HG03135 (cell line): ENCODE measurements at regions not wholly inside any gene's neighbourhood (a gene's known extent, or its start where the extent isn't known, plus 50 kb on each side); places are given as distances from the start of the nearest gene placed in this dataset.
"Not testable (repeated sequence)": the region's sequence is repeated elsewhere in the genome, so short reads cannot be mapped to it uniquely, and the experiment has no call there.

Experiments used
- ATAC-seq: cut with Tn5 transposase; IDR thresholded peaks from one replicate; pipeline ENCODE4 v1.9.1; 2021; ENCODE audit warnings: mild to moderate bottlenecking, moderate library complexity; ENCODE audit not compliant: unreplicated experiment

DNA sequence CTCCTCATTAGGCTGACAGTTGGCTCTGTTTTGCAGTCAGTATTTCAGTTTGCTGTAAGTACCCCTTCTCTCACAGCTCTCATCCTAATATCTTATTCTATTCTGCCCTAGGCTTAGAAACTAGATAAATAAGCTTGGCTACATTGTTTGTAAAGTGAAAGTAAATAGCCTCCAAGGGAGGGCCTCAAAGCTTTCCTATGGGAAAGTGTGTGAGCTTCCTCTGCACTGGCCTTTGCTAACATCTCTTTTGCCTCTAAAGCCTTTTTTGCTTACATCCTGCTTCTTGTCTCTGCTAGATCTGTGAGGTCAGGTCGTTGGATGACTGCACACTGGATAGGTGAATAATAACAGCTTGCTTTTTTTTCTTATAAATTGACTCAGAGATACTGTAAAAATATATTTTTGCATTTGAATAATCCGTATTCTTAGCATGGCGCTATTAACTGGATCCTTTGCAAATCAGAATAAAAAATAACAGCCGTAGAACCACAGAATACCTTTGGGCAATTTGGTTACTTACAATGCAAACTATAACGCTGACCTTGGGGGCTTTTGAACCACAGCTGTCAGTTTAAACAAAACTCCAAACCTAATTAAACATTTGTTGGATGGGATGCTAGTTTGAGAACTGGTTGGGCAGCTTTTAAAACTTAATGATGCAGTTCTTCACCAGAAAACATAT, 55.1 kb downstream of the TTC6 start:
- ATAC-seq = no peak

DNA sequence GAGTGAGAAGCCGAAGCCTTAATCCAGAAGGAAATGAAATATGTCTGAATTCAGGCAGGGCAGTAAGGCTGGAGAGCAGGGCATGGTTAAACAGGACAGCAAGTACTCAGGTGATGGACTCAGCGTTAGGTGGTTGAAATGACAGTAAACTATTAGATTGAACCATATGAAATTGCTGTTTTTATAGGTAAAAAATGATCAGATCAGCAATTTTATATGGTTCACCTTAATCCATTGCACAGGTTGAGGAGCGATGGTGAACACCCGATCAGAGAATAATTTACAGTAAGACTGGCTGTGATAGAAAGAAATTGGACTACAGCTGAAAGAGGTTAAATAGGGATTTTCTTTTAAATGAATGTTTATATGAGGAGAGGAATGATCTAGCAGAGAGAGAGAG, 56.6 kb downstream of the TTC6 start:
- no peak for ATAC-seq

- no peak for ATAC-seq
These were observed 60.0 kb downstream of the TTC6 start for GRCh38 chr14:37655418-37655817.

DNA sequence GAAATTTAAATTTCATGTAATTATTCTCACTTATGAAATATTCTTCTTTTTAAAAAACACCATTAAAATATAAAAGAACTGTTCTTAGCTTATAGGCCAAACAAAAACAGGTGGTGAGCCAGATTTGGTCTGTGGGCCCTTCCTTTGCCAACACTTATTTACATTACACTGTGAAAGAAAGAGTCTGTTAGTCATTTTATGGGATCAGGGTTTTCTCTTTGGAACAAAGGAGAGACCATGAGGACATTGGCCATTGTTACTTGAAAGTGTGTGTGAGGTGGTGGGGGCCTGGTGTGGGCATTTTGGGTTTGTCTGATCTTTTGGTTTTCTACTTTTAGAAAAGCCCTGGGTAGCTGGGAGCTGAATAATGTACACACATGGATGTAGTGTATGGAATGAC, 62.7 kb downstream of the TTC6 start:
- ATAC-seq = no peak

- ATAC-seq = no peak
These were observed 68.1 kb downstream of the TTC6 start for GRCh38 chr14:37663498-37663897.

GRCh38 chr14:37665479-37665878, 70.0 kb downstream of the TTC6 start:
- no peak for ATAC-seq

DNA sequence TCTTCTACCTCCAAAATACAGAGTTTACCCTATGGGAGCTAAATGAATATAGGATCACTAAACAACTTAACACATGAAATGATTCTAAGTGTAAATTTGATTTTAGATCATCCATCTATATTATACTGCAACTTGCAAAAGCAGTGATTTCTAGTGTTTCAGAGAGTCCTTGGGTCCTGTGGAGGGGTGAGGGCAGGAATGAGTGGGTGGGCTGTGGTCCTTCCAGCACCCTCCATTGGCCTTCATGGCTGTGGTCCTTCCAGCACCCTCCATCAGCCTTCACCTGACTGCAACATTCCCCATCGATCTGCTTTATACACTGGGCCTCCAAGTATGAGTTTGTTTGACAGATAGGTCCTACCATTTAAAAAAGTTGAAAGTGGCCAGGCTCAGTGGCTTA, 70.5 kb downstream of the TTC6 start:
- ATAC-seq = no peak

- no peak for ATAC-seq
These were observed 73.2 kb downstream of the TTC6 start for GRCh38 chr14:37668646-37669045.

DNA sequence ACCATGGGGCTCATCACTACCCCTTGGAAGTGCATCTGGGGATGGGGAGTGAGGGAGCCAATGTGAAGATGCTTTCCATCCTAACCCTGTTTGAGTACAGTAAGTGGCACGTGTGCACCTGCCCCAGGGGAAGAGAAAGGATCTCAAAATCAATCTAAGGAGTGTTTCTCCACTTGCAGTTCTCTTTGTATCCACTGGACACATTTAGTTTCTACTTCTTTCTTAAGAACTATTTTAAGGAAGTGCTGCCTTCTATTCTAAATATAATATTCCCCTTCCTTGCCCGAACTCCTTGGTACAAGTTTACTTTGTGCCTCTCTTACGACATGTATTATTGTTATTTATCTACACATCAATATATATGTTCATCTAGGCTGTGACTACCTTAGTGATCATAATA, 73.8 kb downstream of the TTC6 start:
- no peak for ATAC-seq

GRCh38 chr14:37673439-37673838, 78.0 kb downstream of the TTC6 start:
- ATAC-seq = no peak

DNA sequence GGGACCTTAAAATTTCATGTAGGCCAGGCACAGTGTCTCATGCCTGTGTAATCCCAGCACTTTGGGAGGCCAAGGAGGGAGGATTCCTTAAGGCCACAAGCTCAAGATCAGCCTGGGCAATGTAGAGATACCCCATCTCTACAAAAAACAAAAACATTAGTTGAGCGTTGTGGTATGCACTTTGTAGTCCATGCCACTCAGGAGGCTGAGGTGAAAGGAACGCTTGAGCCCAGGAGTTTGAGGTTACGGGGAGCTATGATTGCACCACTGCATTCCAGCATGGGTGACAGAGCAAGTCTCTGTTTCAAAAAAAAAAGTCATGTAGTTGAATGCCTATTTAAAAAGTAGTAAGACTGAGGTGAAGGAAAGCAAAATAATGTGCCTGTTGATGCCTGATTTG, 83.5 kb downstream of the TTC6 start:
- ATAC-seq = no peak

GRCh38 chr14:37681486-37681885, 86.1 kb downstream of the TTC6 start:
- no peak for ATAC-seq

DNA sequence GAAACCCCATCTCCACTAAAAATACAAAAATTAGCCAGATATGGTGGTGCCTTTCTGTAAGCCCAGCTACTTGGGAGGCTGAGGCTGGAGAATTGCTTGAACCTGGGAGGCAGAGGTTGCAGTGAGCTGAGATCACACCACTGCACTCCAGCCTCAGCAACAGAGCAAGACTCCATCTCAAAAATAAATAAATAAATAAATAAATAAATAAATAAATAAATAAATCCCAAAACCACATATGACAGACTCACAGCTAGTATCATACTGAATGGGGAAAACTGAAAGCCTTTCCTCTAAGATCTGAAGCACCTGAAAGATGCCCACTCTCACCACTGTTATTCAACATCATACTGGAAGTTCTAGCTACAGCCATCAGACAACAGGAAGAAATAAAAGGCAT, 97.3 kb downstream of the TTC6 start:
- ATAC-seq = not testable (repeated sequence)

GRCh38 chr14:37693420-37693819, 98.0 kb downstream of the TTC6 start:
- ATAC-seq = not testable (repeated sequence)

DNA sequence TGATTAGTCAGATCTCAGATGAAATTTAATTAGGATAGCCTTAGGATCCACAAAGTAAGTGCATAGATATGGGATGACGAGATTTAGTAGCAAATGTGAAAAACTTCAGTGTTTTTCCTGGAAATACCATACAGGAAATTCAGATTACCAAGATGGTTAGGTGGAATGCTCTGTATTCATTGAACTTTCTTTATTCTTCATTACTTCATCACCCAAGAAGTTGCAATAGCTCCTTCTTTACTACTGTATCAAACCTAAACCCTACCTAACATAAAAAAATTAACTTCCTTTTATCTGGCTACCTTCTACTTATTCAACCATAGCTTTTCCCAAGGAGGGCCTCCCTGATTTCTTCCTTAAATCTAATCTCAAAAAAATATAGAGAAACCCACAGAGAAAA, 100.4 kb downstream of the TTC6 start:
- ATAC-seq = no peak

DNA sequence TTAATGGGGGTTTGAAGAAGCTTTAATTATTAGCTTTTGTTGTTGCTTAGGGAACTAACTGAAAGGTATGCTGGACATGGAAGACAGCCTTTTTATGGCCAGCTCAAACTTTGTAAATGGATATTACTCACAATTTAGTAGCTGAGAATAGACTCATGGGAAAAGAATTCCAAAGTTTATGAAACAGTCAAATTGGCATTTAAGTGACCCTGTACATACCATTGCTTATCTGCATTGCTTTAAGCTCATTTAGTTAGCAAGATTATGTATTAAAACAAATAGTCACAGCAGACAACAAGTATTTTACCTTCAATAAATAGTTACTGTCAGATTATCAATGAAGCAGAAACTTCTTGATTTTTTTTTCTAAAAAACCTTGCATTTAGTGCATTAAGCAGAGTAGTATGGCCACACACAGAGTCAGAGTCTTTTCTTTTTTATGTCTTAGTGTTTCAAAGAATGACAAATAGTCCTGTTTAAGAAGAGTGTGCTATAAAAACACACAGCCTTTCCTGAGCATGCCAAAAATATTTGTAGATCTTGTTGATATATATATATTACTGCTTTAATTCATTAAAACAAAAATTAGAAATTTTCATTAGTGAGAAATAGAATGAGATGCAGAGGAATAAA, 102.2 kb downstream of the TTC6 start:
- no peak for ATAC-seq

GRCh38 chr14:37698840-37699777, 103.7 kb downstream of the TTC6 start:
- no peak for ATAC-seq

DNA sequence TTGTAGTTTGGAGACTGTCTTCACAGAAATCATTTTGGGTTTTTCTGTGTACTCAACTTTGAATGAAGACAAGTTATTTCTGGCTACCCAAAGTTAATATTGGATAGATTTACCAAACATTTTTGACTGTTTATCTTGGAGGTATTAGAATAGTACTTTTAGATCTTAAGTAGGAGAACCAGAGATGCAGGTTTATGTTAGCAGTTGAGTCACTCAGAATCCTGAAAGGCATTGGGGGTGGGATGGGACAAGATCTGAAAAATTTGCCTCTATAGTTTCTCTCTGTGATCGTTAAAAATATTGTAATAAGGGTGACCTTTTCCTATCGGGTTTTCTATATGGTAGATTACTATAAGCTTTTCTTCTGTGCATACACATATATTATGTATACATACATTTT, 112.3 kb downstream of the TTC6 start:
- no peak for ATAC-seq

DNA sequence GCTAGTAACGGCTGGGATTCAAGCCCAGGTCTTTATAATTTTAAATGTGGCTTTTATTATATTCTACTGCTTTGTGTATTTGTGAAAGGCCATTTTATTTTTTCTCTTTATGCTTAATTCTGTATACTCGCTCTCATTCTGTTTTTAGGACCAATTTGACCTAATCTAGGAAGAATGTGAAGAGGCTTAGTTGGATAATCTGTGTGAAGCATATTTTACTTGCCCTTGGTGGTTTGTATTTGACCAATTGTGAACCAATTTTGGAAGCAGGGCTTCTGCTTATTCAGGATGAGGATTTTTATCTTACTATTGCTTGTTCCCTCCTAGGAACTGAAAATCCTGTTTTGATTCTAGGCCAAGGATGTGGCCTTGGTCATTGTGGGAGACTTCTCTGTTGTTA, 113.1 kb downstream of the TTC6 start:
- no peak for ATAC-seq

DNA sequence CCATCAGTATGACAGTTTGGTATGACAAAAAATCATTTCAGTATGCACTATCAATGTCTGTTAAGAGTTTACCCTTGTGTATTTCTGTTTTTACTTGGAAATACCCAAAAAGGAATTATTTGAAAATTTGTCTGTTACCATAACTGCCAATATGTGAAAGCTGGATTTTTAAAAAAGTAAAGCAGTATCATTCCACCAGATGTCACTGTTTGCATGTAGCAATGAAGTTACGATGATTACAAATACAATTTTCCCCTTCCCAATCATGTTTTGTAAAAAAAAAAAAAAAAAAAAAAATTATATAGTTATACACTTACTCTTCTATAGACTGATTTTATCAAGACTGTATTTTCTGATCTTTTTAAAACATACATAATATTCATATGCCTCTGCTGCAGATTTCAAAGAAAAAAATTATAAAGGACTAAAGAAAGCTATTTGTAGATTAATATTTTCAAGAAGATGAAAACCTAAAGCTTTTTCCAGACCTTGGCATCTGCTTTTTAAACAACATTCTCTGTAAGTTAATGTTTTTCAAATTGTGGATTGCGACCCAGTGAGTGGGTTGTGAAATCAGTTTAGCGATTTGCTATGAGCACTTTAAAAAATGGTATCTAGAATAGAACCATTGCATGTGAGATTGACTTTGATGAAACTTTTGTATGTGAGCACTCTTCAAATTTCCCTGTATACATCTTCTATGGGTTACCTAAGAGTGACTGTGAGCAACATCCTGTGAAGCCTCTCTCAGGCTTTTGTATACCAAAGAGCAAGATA, 114.2 kb downstream of the TTC6 start:
- ATAC-seq = no peak

GRCh38 chr14:37711356-37711830, 116.0 kb downstream of the TTC6 start:
- no peak for ATAC-seq
